Brain microvascular endothelial cell (primary cell): ENCODE measurements at regions not wholly inside any gene's neighbourhood (a gene's known extent, or its start where the extent isn't known, plus 50 kb on each side); places are given as distances from the start of the nearest gene placed in this dataset.

Experiments
- DNase-seq: peaks from one replicate; pipeline ENCODE4 v3.0.0-alpha.2; 2020
- H3K27ac ChIP-seq: fragments of 250-450 bp; sonication (Bioruptor Pico); 2 replicates; pipeline ENCODE4 v1.5.1; 2020; ENCODE audit warnings: mild to moderate bottlenecking, moderate library complexity
- H3K27me3 ChIP-seq: fragments of 250-450 bp; sonication (Bioruptor Pico); replicated peaks from 2 replicates; pipeline ENCODE4 v1.5.1; 2020; ENCODE audit warnings: mild to moderate bottlenecking
- H3K36me3 ChIP-seq: fragments of 250-450 bp; sonication (Bioruptor Pico); replicated peaks from 2 replicates; pipeline ENCODE4 v1.5.1; 2020; ENCODE audit warnings: mild to moderate bottlenecking
- H3K4me3 ChIP-seq: 2 replicates; pipeline ENCODE4 v1.5.1; 2011; ENCODE audit warnings: low read depth, mild to moderate bottlenecking, control low read depth, low read length, moderate library complexity
- in situ Hi-C: cut with HindIII; loops from 2 replicates; pipeline ENCODE4 v1.10.0; 2017; ENCODE audit warnings: low sequenced_read_pairs, low pct_ligation_motif_present
- TF ChIP-seq, protein P1 (sequence below): IDR thresholded peaks from 2 replicates; pipeline ENCODE4 v1.5.1; 2011; ENCODE audit warnings: low read depth, mild to moderate bottlenecking, moderate library complexity, low read length, control low read depth, inconsistent platforms; ENCODE audit errors: missing control alignments

DNA sequence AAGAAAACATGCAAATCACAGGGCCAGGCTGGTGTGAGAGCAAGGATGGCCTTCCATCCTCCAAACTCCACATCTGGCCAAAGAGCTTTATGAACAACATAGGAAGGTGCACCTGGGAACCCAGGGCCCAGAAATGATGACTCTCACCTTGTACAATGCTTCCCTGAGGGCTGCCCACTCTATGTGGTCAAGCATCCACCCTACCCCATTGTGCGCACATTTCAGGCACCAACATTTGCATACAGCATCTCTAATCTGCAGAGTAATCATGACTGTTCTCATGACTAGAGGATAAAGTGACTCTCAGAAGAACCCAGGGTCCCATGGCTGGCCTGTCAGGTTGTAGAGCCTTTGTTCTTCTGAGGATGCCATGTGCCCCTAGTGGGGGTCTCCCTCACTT, 57.2 kb upstream of the NTF3 start:
- Histone ChIP-seq H3K27me3 (no peaks in the 10 kb centered on the region), H3K36me3 (no peaks in the 10 kb centered on the region), H3K27ac (no peak overlapping the region), H3K4me3 (no peak overlapping the region)
- TF ChIP-seq, protein P1, sequence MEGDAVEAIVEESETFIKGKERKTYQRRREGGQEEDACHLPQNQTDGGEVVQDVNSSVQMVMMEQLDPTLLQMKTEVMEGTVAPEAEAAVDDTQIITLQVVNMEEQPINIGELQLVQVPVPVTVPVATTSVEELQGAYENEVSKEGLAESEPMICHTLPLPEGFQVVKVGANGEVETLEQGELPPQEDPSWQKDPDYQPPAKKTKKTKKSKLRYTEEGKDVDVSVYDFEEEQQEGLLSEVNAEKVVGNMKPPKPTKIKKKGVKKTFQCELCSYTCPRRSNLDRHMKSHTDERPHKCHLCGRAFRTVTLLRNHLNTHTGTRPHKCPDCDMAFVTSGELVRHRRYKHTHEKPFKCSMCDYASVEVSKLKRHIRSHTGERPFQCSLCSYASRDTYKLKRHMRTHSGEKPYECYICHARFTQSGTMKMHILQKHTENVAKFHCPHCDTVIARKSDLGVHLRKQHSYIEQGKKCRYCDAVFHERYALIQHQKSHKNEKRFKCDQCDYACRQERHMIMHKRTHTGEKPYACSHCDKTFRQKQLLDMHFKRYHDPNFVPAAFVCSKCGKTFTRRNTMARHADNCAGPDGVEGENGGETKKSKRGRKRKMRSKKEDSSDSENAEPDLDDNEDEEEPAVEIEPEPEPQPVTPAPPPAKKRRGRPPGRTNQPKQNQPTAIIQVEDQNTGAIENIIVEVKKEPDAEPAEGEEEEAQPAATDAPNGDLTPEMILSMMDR = no peak
- no peak for DNase-seq
- in situ Hi-C loops = no loop called here

- no peaks in the 10 kb centered on the region for H3K36me3 ChIP-seq
- no peaks in the 10 kb centered on the region for H3K27me3 ChIP-seq
- in situ Hi-C loops = no loop called here
- no peak overlapping the region for H3K27ac ChIP-seq
- no peak overlapping the region for H3K4me3 ChIP-seq
- TF ChIP-seq, protein P1 = no peak
- DNase-seq = no peak
These were observed 56.2 kb upstream of the NTF3 start for GRCh38 chr12:5375547-5376295.

GRCh38 chr12:5376591-5377207, 55.2 kb upstream of the NTF3 start:
- in situ Hi-C loops = no loop called here
- TF ChIP-seq, protein P1 = no peak

DNA sequence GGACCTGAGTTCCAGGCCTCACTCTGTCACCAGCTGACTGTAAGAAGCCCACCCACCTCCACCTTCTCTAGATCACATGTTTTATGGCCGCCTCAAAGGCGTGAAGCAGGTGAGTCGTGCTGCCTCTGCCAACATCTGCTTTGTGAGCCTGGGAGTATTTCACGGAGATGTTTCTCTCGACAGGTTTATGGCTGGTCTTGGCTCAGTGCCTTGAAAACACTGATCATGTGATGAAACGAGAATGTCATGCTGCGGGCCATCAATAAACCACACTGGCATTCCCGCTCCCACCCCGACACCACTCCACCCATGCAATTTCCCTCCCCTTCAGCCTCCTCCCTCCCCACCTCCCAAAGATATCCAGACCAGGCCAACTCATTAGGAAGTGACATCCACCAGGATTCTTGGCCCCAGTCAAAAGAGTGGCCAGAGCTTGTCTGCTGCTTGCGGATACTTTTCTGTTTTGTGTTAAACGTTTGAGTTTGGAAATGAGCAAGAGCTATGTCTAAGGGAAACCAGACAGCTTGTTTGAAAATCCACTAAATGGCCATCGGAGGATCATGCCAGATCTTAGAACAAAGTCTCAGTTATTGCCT, 53.8 kb upstream of the NTF3 start:
- DNase-seq = no peak
- in situ Hi-C loops = no loop called here
- TF ChIP-seq, protein P1 = no peak
- Histone ChIP-seq H3K36me3 (no peaks in the 10 kb centered on the region), H3K27me3 (no peaks in the 10 kb centered on the region), H3K27ac (no peak overlapping the region), H3K4me3 (no peak overlapping the region)

More at GRCh38 chr12:5376591-5377207, 55.2 kb upstream of the NTF3 start:
- H3K27me3 ChIP-seq = no peaks in the 10 kb centered on the region
- H3K36me3 ChIP-seq = no peaks in the 10 kb centered on the region
- no peak for DNase-seq
- H3K27ac ChIP-seq = no peak overlapping the region
- H3K4me3 ChIP-seq = no peak overlapping the region

- H3K27ac ChIP-seq = no peak overlapping the region
- in situ Hi-C loops = no loop called here
- H3K36me3 ChIP-seq = no peaks in the 10 kb centered on the region
- no peaks in the 10 kb centered on the region for H3K27me3 ChIP-seq
- no peak for DNase-seq
- no peak overlapping the region for H3K4me3 ChIP-seq
- TF ChIP-seq, protein P1 = no peak
These were observed 52.0 kb upstream of the NTF3 start for GRCh38 chr12:5379749-5380496.
